H9 (cell line): ENCODE measurements at regions not wholly inside any gene's neighbourhood (a gene's known extent, or its start where the extent isn't known, plus 50 kb on each side); places are given as distances from the start of the nearest gene placed in this dataset.

ENCODE experiments used
- DNase-seq: peaks from one replicate; pipeline ENCODE4 v3.0.0-alpha.2; 2017
- H2AFZ ChIP-seq: one replicate; pipeline ENCODE4 v1.6.1; 2013; ENCODE audit warnings: mild to moderate bottlenecking, low read length, control low read depth, moderate library complexity
- H2AK5ac ChIP-seq: 2 replicates; pipeline ENCODE4 v1.6.1; 2013; ENCODE audit warnings: low read length, control low read depth, mixed read lengths; ENCODE audit not compliant: insufficient read length
- H2BK120ac ChIP-seq: one replicate; pipeline ENCODE4 v1.6.1; 2013; ENCODE audit warnings: low read depth, mild to moderate bottlenecking, low read length, control low read depth, inconsistent platforms; ENCODE audit not compliant: poor library complexity, severe bottlenecking
- H2BK12ac ChIP-seq: 2 replicates; pipeline ENCODE4 v1.6.1; 2013; ENCODE audit warnings: low read length, control low read depth, mixed read lengths, low read depth; ENCODE audit not compliant: insufficient read length
- H2BK15ac ChIP-seq: 2 replicates; pipeline ENCODE4 v1.6.1; 2013; ENCODE audit warnings: low read depth, low read length, control low read depth
- H2BK20ac ChIP-seq: one replicate; pipeline ENCODE4 v1.6.1; 2013; ENCODE audit warnings: low read depth, mild to moderate bottlenecking, low read length, control low read depth, inconsistent platforms; ENCODE audit not compliant: poor library complexity, severe bottlenecking
- H2BK5ac ChIP-seq: 2 replicates; pipeline ENCODE4 v1.6.1; 2013; ENCODE audit warnings: low read length, control low read depth, mixed read lengths; ENCODE audit not compliant: insufficient read length
- H3K14ac ChIP-seq: 2 replicates; pipeline ENCODE4 v1.6.1; 2013; ENCODE audit warnings: low read length, control low read depth; ENCODE audit not compliant: insufficient read depth
- H3K18ac ChIP-seq: 2 replicates; pipeline ENCODE4 v1.6.1; 2013; ENCODE audit warnings: low read depth, mild to moderate bottlenecking, mixed read lengths, low read length, control low read depth; ENCODE audit not compliant: insufficient read length
- H3K23ac ChIP-seq: 2 replicates; pipeline ENCODE4 v1.6.1; 2013; ENCODE audit warnings: low read length, control low read depth, mixed read lengths, low read depth; ENCODE audit not compliant: insufficient read length
- H3K23me2 ChIP-seq: 2 replicates; pipeline ENCODE4 v1.6.1; 2013; ENCODE audit warnings: low read depth, mild to moderate bottlenecking, mixed read lengths, low read length, control low read depth; ENCODE audit not compliant: insufficient read length, poor library complexity, severe bottlenecking
- H3K27ac ChIP-seq: 2 replicates; pipeline ENCODE4 v1.5.1; 2013; ENCODE audit warnings: low read length, control low read depth, mixed read lengths, low read depth; ENCODE audit not compliant: insufficient read length
- H3K27me3 ChIP-seq: 2 replicates; pipeline ENCODE4 v1.6.1; 2013; ENCODE audit warnings: low read length, control low read depth, inconsistent platforms; ENCODE audit not compliant: insufficient read depth
- H3K4ac ChIP-seq: 2 replicates; pipeline ENCODE4 v1.6.1; 2013; ENCODE audit warnings: low read depth, mild to moderate bottlenecking, control low read depth, inconsistent platforms, low read length, moderate library complexity
- H3K4me1 ChIP-seq: 2 replicates; pipeline ENCODE4 v1.6.1; 2013; ENCODE audit warnings: low read length, control low read depth, inconsistent platforms; ENCODE audit not compliant: insufficient read depth
- H3K4me2 ChIP-seq: 2 replicates; pipeline ENCODE4 v1.6.1; 2013; ENCODE audit warnings: low read length, control low read depth, mixed read lengths; ENCODE audit not compliant: insufficient read length, insufficient read depth
- H3K56ac ChIP-seq: 2 replicates; pipeline ENCODE4 v1.6.1; 2013; ENCODE audit warnings: low read depth, mild to moderate bottlenecking, mixed read lengths, low read length, control low read depth; ENCODE audit not compliant: insufficient read length
- H3K79me1 ChIP-seq: 2 replicates; pipeline ENCODE4 v1.6.1; 2013; ENCODE audit warnings: low read depth, mild to moderate bottlenecking, moderate library complexity, low read length, control low read depth, inconsistent platforms; ENCODE audit not compliant: insufficient read depth, poor library complexity, severe bottlenecking
- H3K79me2 ChIP-seq: 2 replicates; pipeline ENCODE4 v1.6.1; 2013; ENCODE audit warnings: low read length, control low read depth, inconsistent platforms; ENCODE audit not compliant: insufficient read depth
- H3K9ac ChIP-seq: 2 replicates; pipeline ENCODE4 v1.6.1; 2013; ENCODE audit warnings: low read length, control low read depth, mixed read lengths; ENCODE audit not compliant: insufficient read length; ENCODE audit errors: extremely low read depth
- H3K9me3 ChIP-seq: one replicate; pipeline ENCODE4 v1.6.1; 2013; ENCODE audit warnings: low read depth, low read length, inconsistent platforms; ENCODE audit not compliant: control insufficient read depth
- H3T11ph ChIP-seq: one replicate; pipeline ENCODE4 v1.6.1; 2013; ENCODE audit warnings: mild to moderate bottlenecking, low read length, control low read depth, inconsistent platforms
- H4K20me1 ChIP-seq: one replicate; pipeline ENCODE4 v1.6.1; 2013; ENCODE audit not compliant: control insufficient read depth, insufficient read length, insufficient read depth
- H4K5ac ChIP-seq: 2 replicates; pipeline ENCODE4 v1.6.1; 2013; ENCODE audit warnings: low read depth, mild to moderate bottlenecking, mixed read lengths, low read length, control low read depth; ENCODE audit not compliant: insufficient read length
- H4K8ac ChIP-seq: replicated peaks from 2 replicates; pipeline ENCODE4 v1.6.1; 2013; ENCODE audit warnings: low read length, control low read depth, mixed read lengths, low read depth; ENCODE audit not compliant: insufficient read length
- H4K91ac ChIP-seq: 2 replicates; pipeline ENCODE4 v1.6.1; 2013; ENCODE audit warnings: low read depth, mild to moderate bottlenecking, moderate library complexity, mixed read lengths, low read length, control low read depth; ENCODE audit not compliant: insufficient read length
- H3K27ac Mint-ChIP-seq, 3 experiments: 2 replicates in 2 of 3; 3 replicates in 1 of 3; pipeline ENCODE4 v1.8.0; 2020 to 2021; ENCODE audit warnings: mixed read lengths in 3 of 3, mild to moderate bottlenecking in 1 of 3, moderate library complexity in 1 of 3
- H3K27me3 Mint-ChIP-seq: 2 replicates; pipeline ENCODE4 v1.8.0; 2021; ENCODE audit warnings: low read depth, mild to moderate bottlenecking, moderate library complexity, mixed read lengths
- H3K36me3 Mint-ChIP-seq, 3 experiments: 2 replicates in 2 of 3; 3 replicates in 1 of 3; pipeline ENCODE4 v1.8.0; 2020 to 2021; ENCODE audit warnings: low read depth in 3 of 3, mixed read lengths in 3 of 3; ENCODE audit not compliant: insufficient read depth in 1 of 3
- H3K4me1 Mint-ChIP-seq, 2 experiments: 2 replicates each; pipeline ENCODE4 v1.8.0; 2020; ENCODE audit warnings: mixed read lengths in 2 of 2
- H3K4me3 Mint-ChIP-seq, 2 experiments: 2 replicates in 1 of 2; 3 replicates in 1 of 2; pipeline ENCODE4 v1.8.0; 2020 to 2021; ENCODE audit warnings: mild to moderate bottlenecking in 2 of 2, mixed read lengths in 2 of 2, moderate library complexity in 1 of 2
- H3K9me3 Mint-ChIP-seq, 2 experiments: 2 replicates in 1 of 2; 3 replicates in 1 of 2; pipeline ENCODE4 v1.8.0; 2020; ENCODE audit warnings: mild to moderate bottlenecking in 2 of 2, mixed read lengths in 2 of 2, moderate library complexity in 1 of 2
- WGBS: extraction: QIAGEN DNeasy Blood & Tissue Kit; methylation state at CpG from one replicate; pipeline ENCODE4 v1.1.7; 2013; ENCODE audit warnings: missing lambda C conversion rate, low lambda C conversion rate, mixed read lengths; ENCODE audit not compliant: insufficient read length; ENCODE audit errors: extremely low coverage; 5-methylcytosine and 5-hydroxymethylcytosine counted together
- TF ChIP-seq, protein P1 (sequence below): fragments of 200-600 bp; sonication (generic); conservative IDR thresholded peaks from 3 replicates; pipeline ENCODE4 v1.8.0; 2021; ENCODE audit warnings: antibody characterized with exemption, mild to moderate bottlenecking

DNA sequence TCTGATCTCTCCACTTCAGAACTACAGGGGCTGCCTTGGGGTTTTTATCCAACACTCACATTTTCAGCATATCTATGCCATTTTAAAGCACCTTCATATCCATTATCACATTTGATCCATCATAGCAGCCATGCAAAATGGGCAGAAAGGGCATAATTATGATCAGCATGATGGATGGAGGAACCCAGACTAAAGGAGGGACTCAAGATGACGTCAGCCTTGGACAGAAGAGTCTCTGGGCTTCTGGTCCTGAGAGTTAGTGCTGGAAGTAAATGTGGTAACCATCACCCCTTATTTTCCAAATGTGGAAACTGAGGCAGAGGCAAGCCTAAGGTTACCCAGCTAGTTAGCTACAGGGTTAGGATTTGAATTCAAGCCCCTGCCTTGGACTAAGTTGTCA, 273.1 kb downstream of the DRD1 start:
- Histone ChIP-seq H3K9me3 (no peaks in the 10 kb centered on the region), H3K18ac (no peak overlapping the region), H2BK120ac (no peak overlapping the region), H2AFZ (no peak overlapping the region), H4K5ac (no peak overlapping the region), H4K20me1 (no peaks in the 10 kb centered on the region), H3K4ac (no peak overlapping the region), H3K23ac (no peak overlapping the region), H3K4me2 (no peak overlapping the region), H3K56ac (no peak overlapping the region), H2BK15ac (no peak overlapping the region), H3K4me1 (no peaks in the 10 kb centered on the region), H3K27ac (no peak overlapping the region), H2BK20ac (no peak overlapping the region), H3K9ac (no peak overlapping the region), H3K79me1 (no peaks in the 10 kb centered on the region), H2AK5ac (no peak overlapping the region), H3K23me2 (no peaks in the 10 kb centered on the region), H4K91ac (no peak overlapping the region), H4K8ac (no peak overlapping the region), H2BK5ac (no peak overlapping the region), H2BK12ac (no peak overlapping the region), H3T11ph (no peak overlapping the region), H3K79me2 (no peaks in the 10 kb centered on the region), H3K14ac (no peak overlapping the region), H3K27me3 (no peaks in the 10 kb centered on the region)
- no peaks in the 10 kb centered on the region; a peak in 1 of 7 replicates for H3K36me3 Mint-ChIP-seq
- H3K27ac Mint-ChIP-seq: no peak overlapping the region
- H3K27me3 Mint-ChIP-seq: no peaks in the 10 kb centered on the region
- no CpG with 5 or more reads among the region's 1 CpG for WGBS
- no peaks in the 10 kb centered on the region for H3K9me3 Mint-ChIP-seq
- H3K4me1 Mint-ChIP-seq: no peaks in the 10 kb centered on the region
- H3K4me3 Mint-ChIP-seq: no peak overlapping the region
- TF ChIP-seq, protein P1, sequence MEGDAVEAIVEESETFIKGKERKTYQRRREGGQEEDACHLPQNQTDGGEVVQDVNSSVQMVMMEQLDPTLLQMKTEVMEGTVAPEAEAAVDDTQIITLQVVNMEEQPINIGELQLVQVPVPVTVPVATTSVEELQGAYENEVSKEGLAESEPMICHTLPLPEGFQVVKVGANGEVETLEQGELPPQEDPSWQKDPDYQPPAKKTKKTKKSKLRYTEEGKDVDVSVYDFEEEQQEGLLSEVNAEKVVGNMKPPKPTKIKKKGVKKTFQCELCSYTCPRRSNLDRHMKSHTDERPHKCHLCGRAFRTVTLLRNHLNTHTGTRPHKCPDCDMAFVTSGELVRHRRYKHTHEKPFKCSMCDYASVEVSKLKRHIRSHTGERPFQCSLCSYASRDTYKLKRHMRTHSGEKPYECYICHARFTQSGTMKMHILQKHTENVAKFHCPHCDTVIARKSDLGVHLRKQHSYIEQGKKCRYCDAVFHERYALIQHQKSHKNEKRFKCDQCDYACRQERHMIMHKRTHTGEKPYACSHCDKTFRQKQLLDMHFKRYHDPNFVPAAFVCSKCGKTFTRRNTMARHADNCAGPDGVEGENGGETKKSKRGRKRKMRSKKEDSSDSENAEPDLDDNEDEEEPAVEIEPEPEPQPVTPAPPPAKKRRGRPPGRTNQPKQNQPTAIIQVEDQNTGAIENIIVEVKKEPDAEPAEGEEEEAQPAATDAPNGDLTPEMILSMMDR: no peak
- DNase-seq: no peak
